AG09319 (cell line): ENCODE measurements at regions not wholly inside any gene's neighbourhood (a gene's known extent, or its start where the extent isn't known, plus 50 kb on each side); places are given as distances from the start of the nearest gene placed in this dataset.
"Not testable (repeated sequence)": the region's sequence is repeated elsewhere in the genome, so short reads cannot be mapped to it uniquely, and the experiment has no call there.

Source experiments
- DNase-seq: peaks from one replicate; pipeline ENCODE4 v3.0.0-alpha.2; 2010; ENCODE audit warnings: low read depth; ENCODE audit errors: extremely low read depth
- CTCF ChIP-seq: IDR thresholded peaks from 2 replicates; pipeline ENCODE4 v1.5.1; 2011; ENCODE audit warnings: low read depth, mild to moderate bottlenecking, inconsistent platforms, low read length, moderate library complexity

GRCh38 chr4:127355743-127356142, 277.0 kb upstream of the INTU start:
- no peak for TF ChIP-seq CTCF
- no peak for DNase-seq

- no peak for TF ChIP-seq CTCF
- DNase-seq = no peak
These were observed 275.0 kb upstream of the INTU start for GRCh38 chr4:127357765-127358164.

- no peak for DNase-seq
- no peak for TF ChIP-seq CTCF
These were observed 270.1 kb upstream of the INTU start for GRCh38 chr4:127362686-127363085.

- TF ChIP-seq CTCF = no peak
- no peak for DNase-seq
These were observed 268.4 kb upstream of the INTU start for GRCh38 chr4:127364397-127364796.

GRCh38 chr4:127364911-127365310, 267.8 kb upstream of the INTU start:
- TF ChIP-seq CTCF = no peak
- no peak for DNase-seq

- DNase-seq = no peak
- TF ChIP-seq CTCF = no peak
These were observed 262.2 kb upstream of the INTU start for GRCh38 chr4:127370604-127371003.

- DNase-seq = no peak
- no peak for TF ChIP-seq CTCF
These were observed 253.3 kb upstream of the INTU start for GRCh38 chr4:127379499-127379898.

GRCh38 chr4:127379948-127380347, 252.8 kb upstream of the INTU start:
- DNase-seq = not testable (repeated sequence)
